ENCODE measurements at regions not wholly inside any gene's neighbourhood (a gene's known extent, or its start where the extent isn't known, plus 50 kb on each side); places are given as distances from the start of the nearest gene placed in this dataset.

DNA sequence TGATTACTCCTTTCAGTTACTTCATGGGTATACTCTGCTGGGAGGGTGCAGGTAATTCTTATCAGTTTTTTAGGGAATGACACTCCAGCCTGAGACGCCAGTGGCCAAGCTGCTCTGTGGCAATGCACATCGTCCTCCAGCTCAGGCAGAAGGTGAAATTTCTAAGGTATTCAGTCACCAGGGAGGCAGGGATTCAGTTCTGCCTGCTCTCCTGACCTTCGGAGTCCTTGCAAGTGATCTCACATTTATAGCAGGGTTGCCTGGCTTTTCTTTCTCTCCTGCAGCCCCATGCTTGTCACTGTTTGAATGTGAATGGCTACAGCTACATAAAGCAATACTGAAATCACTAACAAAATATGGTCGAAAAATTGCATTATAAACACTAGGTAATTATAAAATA, 1447.5 kb downstream of the EFNB2 start:
- H3K4me3 ChIP-seq (ENCODE audit: low read length): no peak overlapping the region
- no peaks in the 10 kb centered on the region for H3K27me3 ChIP-seq (ENCODE audit: low read depth, low read length)
- TF ChIP-seq, protein P1, sequence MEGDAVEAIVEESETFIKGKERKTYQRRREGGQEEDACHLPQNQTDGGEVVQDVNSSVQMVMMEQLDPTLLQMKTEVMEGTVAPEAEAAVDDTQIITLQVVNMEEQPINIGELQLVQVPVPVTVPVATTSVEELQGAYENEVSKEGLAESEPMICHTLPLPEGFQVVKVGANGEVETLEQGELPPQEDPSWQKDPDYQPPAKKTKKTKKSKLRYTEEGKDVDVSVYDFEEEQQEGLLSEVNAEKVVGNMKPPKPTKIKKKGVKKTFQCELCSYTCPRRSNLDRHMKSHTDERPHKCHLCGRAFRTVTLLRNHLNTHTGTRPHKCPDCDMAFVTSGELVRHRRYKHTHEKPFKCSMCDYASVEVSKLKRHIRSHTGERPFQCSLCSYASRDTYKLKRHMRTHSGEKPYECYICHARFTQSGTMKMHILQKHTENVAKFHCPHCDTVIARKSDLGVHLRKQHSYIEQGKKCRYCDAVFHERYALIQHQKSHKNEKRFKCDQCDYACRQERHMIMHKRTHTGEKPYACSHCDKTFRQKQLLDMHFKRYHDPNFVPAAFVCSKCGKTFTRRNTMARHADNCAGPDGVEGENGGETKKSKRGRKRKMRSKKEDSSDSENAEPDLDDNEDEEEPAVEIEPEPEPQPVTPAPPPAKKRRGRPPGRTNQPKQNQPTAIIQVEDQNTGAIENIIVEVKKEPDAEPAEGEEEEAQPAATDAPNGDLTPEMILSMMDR (IDR thresholded peaks at IDR 0.05; ENCODE audit: low read depth, low read length): no peak
- TF ChIP-seq EZH2phosphoT487 (IDR thresholded peaks at IDR 0.05; ENCODE audit: low read depth): no peak
- H2AFZ ChIP-seq (ENCODE audit: low read depth, low read length): peak overlapping the region; percentile 34; the same call in 1 of the 2 replicates
- no peak overlapping the region for H3K4me2 ChIP-seq (ENCODE audit: low read length)
- H3K36me3 ChIP-seq (replicated peaks; ENCODE audit: low read depth, low read length): no peaks in the 10 kb centered on the region
- H3K79me2 ChIP-seq (ENCODE audit: low read length): no peaks in the 10 kb centered on the region
- no peaks in the 10 kb centered on the region for H3K9me3 ChIP-seq (ENCODE audit: insufficient read depth, low read length)
- no peak overlapping the region for H3K27ac ChIP-seq (ENCODE audit: low read length)
- no peaks in the 10 kb centered on the region for H4K20me1 ChIP-seq (ENCODE audit: insufficient read depth, low read length)
- no peak overlapping the region for H3K9ac ChIP-seq (ENCODE audit: low read length)
- H3K4me1 ChIP-seq (ENCODE audit: low read length): no peaks in the 10 kb centered on the region

- Histone ChIP-seq H2AFZ (ENCODE audit: low read depth, low read length) (no peak overlapping the region), H3K4me1 (ENCODE audit: low read length) (no peaks in the 10 kb centered on the region), H3K36me3 (replicated peaks; ENCODE audit: low read depth, low read length) (no peaks in the 10 kb centered on the region), H3K4me3 (ENCODE audit: low read length) (no peak overlapping the region), H3K27ac (ENCODE audit: low read length) (no peak overlapping the region), H3K9me3 (ENCODE audit: insufficient read depth, low read length) (no peaks in the 10 kb centered on the region), H3K9ac (ENCODE audit: low read length) (no peak overlapping the region), H3K79me2 (ENCODE audit: low read length) (no peaks in the 10 kb centered on the region), H4K20me1 (ENCODE audit: insufficient read depth, low read length) (no peaks in the 10 kb centered on the region), H3K4me2 (ENCODE audit: low read length) (no peak overlapping the region), H3K27me3 (ENCODE audit: low read depth, low read length) (no peaks in the 10 kb centered on the region)
- TF ChIP-seq, protein P1 (IDR thresholded peaks at IDR 0.05; ENCODE audit: low read depth, low read length): no peak
Observed at GRCh38 chr13:105084931-105085330, 1450.5 kb downstream of the EFNB2 start.

DNA sequence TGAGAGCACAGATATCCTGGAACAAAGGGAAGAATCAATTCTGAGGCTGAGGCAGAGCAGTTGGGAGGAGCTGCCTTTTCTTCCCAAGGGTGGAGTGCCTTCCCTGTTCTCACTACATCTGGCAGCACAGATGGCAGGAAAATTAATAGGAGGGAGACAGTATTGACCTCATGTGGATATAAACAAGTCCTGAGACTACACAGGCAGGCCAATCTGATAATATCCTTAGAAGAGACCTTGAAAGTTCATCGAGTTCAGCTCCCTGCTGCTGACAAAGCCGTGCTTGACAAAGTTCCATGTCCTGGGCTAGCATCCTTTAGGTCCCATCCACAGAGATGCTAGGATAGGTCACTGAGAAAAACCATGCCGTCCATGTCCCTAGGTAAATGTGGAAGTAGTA, 1451.5 kb downstream of the EFNB2 start:
- no peak overlapping the region for H3K4me2 ChIP-seq (ENCODE audit: low read length)
- no peak overlapping the region for H3K4me3 ChIP-seq (ENCODE audit: low read length)
- no peaks in the 10 kb centered on the region for H3K4me1 ChIP-seq (ENCODE audit: low read length)
- no peaks in the 10 kb centered on the region for H3K9me3 ChIP-seq (ENCODE audit: insufficient read depth, low read length)
- H3K27ac ChIP-seq (ENCODE audit: low read length): no peak overlapping the region
- no peak overlapping the region for H2AFZ ChIP-seq (ENCODE audit: low read depth, low read length)
- H4K20me1 ChIP-seq (ENCODE audit: insufficient read depth, low read length): no peaks in the 10 kb centered on the region
- TF ChIP-seq EZH2phosphoT487 (IDR thresholded peaks at IDR 0.05; ENCODE audit: low read depth): no peak
- TF ChIP-seq, protein P1 (IDR thresholded peaks at IDR 0.05; ENCODE audit: low read depth, low read length): no peak
- no peaks in the 10 kb centered on the region for H3K36me3 ChIP-seq (replicated peaks; ENCODE audit: low read depth, low read length)
- H3K9ac ChIP-seq (ENCODE audit: low read length): no peak overlapping the region
- no peaks in the 10 kb centered on the region for H3K79me2 ChIP-seq (ENCODE audit: low read length)
- no peaks in the 10 kb centered on the region for H3K27me3 ChIP-seq (ENCODE audit: low read depth, low read length)

DNA sequence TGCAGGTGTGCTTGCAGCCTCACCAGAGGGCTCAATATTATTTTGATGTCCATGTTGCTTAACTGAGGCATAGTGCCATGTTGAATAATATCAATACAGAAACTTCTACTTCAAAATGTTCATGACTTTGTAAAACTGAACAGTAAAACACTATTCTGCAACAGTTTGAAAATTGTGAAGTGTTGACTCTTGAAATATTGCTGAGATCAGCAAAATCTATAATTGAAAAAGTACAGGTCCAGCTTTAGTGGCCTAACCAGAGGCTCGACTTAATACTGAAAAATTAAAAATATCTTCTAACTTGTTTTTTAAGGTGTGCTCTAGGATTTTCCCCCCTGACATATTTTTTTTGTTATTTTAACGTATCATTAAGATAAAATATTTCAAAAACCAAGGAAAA, 1460.7 kb downstream of the EFNB2 start:
- TF ChIP-seq EZH2phosphoT487 (IDR thresholded peaks at IDR 0.05; ENCODE audit: low read depth): no peak
- TF ChIP-seq, protein P1 (IDR thresholded peaks at IDR 0.05; ENCODE audit: low read depth, low read length): no peak
- Histone ChIP-seq H4K20me1 (ENCODE audit: insufficient read depth, low read length) (no peaks in the 10 kb centered on the region), H3K9ac (ENCODE audit: low read length) (no peak overlapping the region), H3K36me3 (replicated peaks; ENCODE audit: low read depth, low read length) (no peaks in the 10 kb centered on the region), H3K27ac (ENCODE audit: low read length) (no peak overlapping the region), H3K4me2 (ENCODE audit: low read length) (no peak overlapping the region), H3K4me3 (ENCODE audit: low read length) (no peak overlapping the region), H2AFZ (ENCODE audit: low read depth, low read length) (no peak overlapping the region), H3K79me2 (ENCODE audit: low read length) (no peaks in the 10 kb centered on the region), H3K27me3 (ENCODE audit: low read depth, low read length) (no peaks in the 10 kb centered on the region), H3K4me1 (ENCODE audit: low read length) (no peaks in the 10 kb centered on the region), H3K9me3 (ENCODE audit: insufficient read depth, low read length) (no peaks in the 10 kb centered on the region)

Measured in OCI-LY3 (cell line).